ENCODE measurements at regions not wholly inside any gene's neighbourhood (a gene's known extent, or its start where the extent isn't known, plus 50 kb on each side); places are given as distances from the start of the nearest gene placed in this dataset.

GRCh38 chr5:102114525-102115069, 181.5 kb downstream of the SLCO4C1 start:
- Histone ChIP-seq H3K36me3 (ENCODE audit: insufficient read depth, low read length, poor library complexity, severe bottlenecking) (no peaks in the 10 kb centered on the region), H3K4me1 (ENCODE audit: insufficient read depth, low read length, poor library complexity, severe bottlenecking) (no peaks in the 10 kb centered on the region), H3K27ac (ENCODE audit: low read depth, low read length, poor library complexity, severe bottlenecking) (no peak overlapping the region), H3K4me3 (ENCODE audit: low read depth, low read length, poor library complexity, severe bottlenecking) (no peak overlapping the region), H3K9me3 (ENCODE audit: low read depth, low read length, poor library complexity, severe bottlenecking) (no peaks in the 10 kb centered on the region), H3K27me3 (replicated peaks; ENCODE audit: insufficient read depth, low read depth, low read length, poor library complexity) (peaks cover 5% of the 10 kb centered on the region)
- intact Hi-C loops (cut with micrococcal nuclease; ENCODE audit: unreplicated experiment): no loop called here
- no TSS peak for BruUV-seq (replicated peaks)
- no peak for DNase-seq (ENCODE audit: low spot score)
- POLR2A ChIA-PET (ENCODE audit: low non-redundant PET): no interaction called here
- CTCF ChIA-PET: no interaction called here
- TF ChIP-seq EZH2 (IDR thresholded peaks at IDR 0.05; ENCODE audit: borderline replicate concordance, low read depth, low read length, poor library complexity, severe bottlenecking) (no peak), CTCF (conservative IDR thresholded peaks at IDR 0.05; ENCODE audit: low read depth, low read length) (no peak)

GRCh38 chr5:102107865-102108264, 188.2 kb downstream of the SLCO4C1 start:
- no peak overlapping the region for H3K27ac ChIP-seq (ENCODE audit: low read depth, low read length, poor library complexity, severe bottlenecking)
- BruUV-seq (replicated peaks): no TSS peak
- CTCF ChIA-PET: no interaction called here
- DNase-seq (ENCODE audit: low spot score): no peak
- H3K9me3 ChIP-seq (ENCODE audit: low read depth, low read length, poor library complexity, severe bottlenecking): no peaks in the 10 kb centered on the region
- H3K4me3 ChIP-seq (ENCODE audit: low read depth, low read length, poor library complexity, severe bottlenecking): no peak overlapping the region
- intact Hi-C loops (cut with micrococcal nuclease; ENCODE audit: unreplicated experiment): no loop called here
- H3K4me1 ChIP-seq (ENCODE audit: insufficient read depth, low read length, poor library complexity, severe bottlenecking): no peaks in the 10 kb centered on the region
- TF ChIP-seq EZH2 (IDR thresholded peaks at IDR 0.05; ENCODE audit: borderline replicate concordance, low read depth, low read length, poor library complexity, severe bottlenecking): no peak
- no peak for TF ChIP-seq CTCF (conservative IDR thresholded peaks at IDR 0.05; ENCODE audit: low read depth, low read length)
- no peaks in the 10 kb centered on the region for H3K36me3 ChIP-seq (ENCODE audit: insufficient read depth, low read length, poor library complexity, severe bottlenecking)
- POLR2A ChIA-PET (ENCODE audit: low non-redundant PET): no interaction called here
- H3K27me3 ChIP-seq (replicated peaks; ENCODE audit: insufficient read depth, low read depth, low read length, poor library complexity): no peaks in the 10 kb centered on the region

- ChIA-PET CTCF (no interaction called here), POLR2A (ENCODE audit: low non-redundant PET) (no interaction called here)
- H3K4me1 ChIP-seq (ENCODE audit: insufficient read depth, low read length, poor library complexity, severe bottlenecking): no peaks in the 10 kb centered on the region
- H3K4me3 ChIP-seq (ENCODE audit: low read depth, low read length, poor library complexity, severe bottlenecking): no peak overlapping the region
- no peaks in the 10 kb centered on the region for H3K9me3 ChIP-seq (ENCODE audit: low read depth, low read length, poor library complexity, severe bottlenecking)
- no peak overlapping the region for H3K27ac ChIP-seq (ENCODE audit: low read depth, low read length, poor library complexity, severe bottlenecking)
- BruUV-seq (replicated peaks): no TSS peak
- TF ChIP-seq CTCF (conservative IDR thresholded peaks at IDR 0.05; ENCODE audit: low read depth, low read length): no peak
- no peak for TF ChIP-seq EZH2 (IDR thresholded peaks at IDR 0.05; ENCODE audit: borderline replicate concordance, low read depth, low read length, poor library complexity, severe bottlenecking)
- no peaks in the 10 kb centered on the region for H3K36me3 ChIP-seq (ENCODE audit: insufficient read depth, low read length, poor library complexity, severe bottlenecking)
- no peak for DNase-seq (ENCODE audit: low spot score)
- intact Hi-C loops (cut with micrococcal nuclease; ENCODE audit: unreplicated experiment): no loop called here
- no peaks in the 10 kb centered on the region for H3K27me3 ChIP-seq (replicated peaks; ENCODE audit: insufficient read depth, low read depth, low read length, poor library complexity)
Observed at GRCh38 chr5:102106599-102106998, 189.5 kb downstream of the SLCO4C1 start.

All from A673 (cell line).